ENCODE measurements at regions not wholly inside any gene's neighbourhood (a gene's known extent, or its start where the extent isn't known, plus 50 kb on each side); places are given as distances from the start of the nearest gene placed in this dataset.

- Mint-ChIP-seq H3K4me1 (ENCODE audit: unreplicated experiment) (no peaks in the 10 kb centered on the region), H3K9me3 (ENCODE audit: unreplicated experiment) (peaks cover 7% of the 10 kb centered on the region), H3K4me3 (ENCODE audit: unreplicated experiment) (no peak overlapping the region), H3K27ac (ENCODE audit: unreplicated experiment) (no peak overlapping the region), H3K27me3 (ENCODE audit: unreplicated experiment) (no peaks in the 10 kb centered on the region), H3K36me3 (ENCODE audit: unreplicated experiment) (no peaks in the 10 kb centered on the region)
- no peak for TF ChIP-seq CTCF (IDR thresholded peaks at IDR 0.05)
- DNase-seq (ENCODE audit: extremely low spot score, unreplicated experiment), result no peak
Observed at GRCh38 chr14:86279405-86279804, 749.5 kb downstream of the FLRT2 start.

DNA sequence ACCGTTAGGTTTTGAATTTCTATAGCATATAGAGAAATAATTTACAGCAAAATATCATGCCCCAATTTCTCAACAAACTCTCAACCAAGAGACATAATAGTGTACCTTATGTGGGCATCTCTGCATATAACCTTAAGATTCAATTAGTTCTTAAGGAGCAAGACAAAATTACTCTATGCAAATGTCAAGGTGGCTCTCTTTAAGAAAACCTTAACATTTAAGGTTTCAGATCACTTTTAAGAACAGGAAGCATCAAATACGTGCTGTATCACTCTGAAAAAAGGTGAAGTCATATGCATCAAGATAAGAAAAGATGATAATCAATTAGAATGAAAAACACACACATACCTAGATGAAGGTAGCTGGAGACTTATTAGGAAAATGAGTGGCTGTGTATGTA lies 728.0 kb downstream of the FLRT2 start:
- DNase-seq (ENCODE audit: extremely low spot score, unreplicated experiment), result no peak
- no peaks in the 10 kb centered on the region for H3K9me3 Mint-ChIP-seq (ENCODE audit: unreplicated experiment)
- H3K4me1 Mint-ChIP-seq (ENCODE audit: unreplicated experiment), result peaks cover 5% of the 10 kb centered on the region
- H3K27ac Mint-ChIP-seq (ENCODE audit: unreplicated experiment), result no peak overlapping the region
- TF ChIP-seq CTCF (IDR thresholded peaks at IDR 0.05), result no peak
- H3K36me3 Mint-ChIP-seq (ENCODE audit: unreplicated experiment), result no peaks in the 10 kb centered on the region
- H3K27me3 Mint-ChIP-seq (ENCODE audit: unreplicated experiment), result no peaks in the 10 kb centered on the region
- no peak overlapping the region for H3K4me3 Mint-ChIP-seq (ENCODE audit: unreplicated experiment)

GRCh38 chr14:86243158-86243557 lies 713.2 kb downstream of the FLRT2 start:
- no peaks in the 10 kb centered on the region for H3K27me3 Mint-ChIP-seq (ENCODE audit: unreplicated experiment)
- H3K27ac Mint-ChIP-seq (ENCODE audit: unreplicated experiment), result no peak overlapping the region
- no peak for TF ChIP-seq CTCF (IDR thresholded peaks at IDR 0.05)
- no peaks in the 10 kb centered on the region for H3K4me1 Mint-ChIP-seq (ENCODE audit: unreplicated experiment)
- DNase-seq (ENCODE audit: extremely low spot score, unreplicated experiment), result no peak
- H3K4me3 Mint-ChIP-seq (ENCODE audit: unreplicated experiment), result no peak overlapping the region
- no peaks in the 10 kb centered on the region for H3K36me3 Mint-ChIP-seq (ENCODE audit: unreplicated experiment)
- H3K9me3 Mint-ChIP-seq (ENCODE audit: unreplicated experiment), result no peaks in the 10 kb centered on the region

GRCh38 chr14:86237733-86238132 lies 707.8 kb downstream of the FLRT2 start:
- no peaks in the 10 kb centered on the region for H3K27me3 Mint-ChIP-seq (ENCODE audit: unreplicated experiment)
- no peak overlapping the region for H3K27ac Mint-ChIP-seq (ENCODE audit: unreplicated experiment)
- peaks cover 24% of the 10 kb centered on the region for H3K9me3 Mint-ChIP-seq (ENCODE audit: unreplicated experiment)
- DNase-seq (ENCODE audit: extremely low spot score, unreplicated experiment), result no peak
- no peak overlapping the region for H3K4me3 Mint-ChIP-seq (ENCODE audit: unreplicated experiment)
- H3K36me3 Mint-ChIP-seq (ENCODE audit: unreplicated experiment), result no peaks in the 10 kb centered on the region
- H3K4me1 Mint-ChIP-seq (ENCODE audit: unreplicated experiment), result no peaks in the 10 kb centered on the region
- TF ChIP-seq CTCF (IDR thresholded peaks at IDR 0.05), result no peak

- H3K27me3 Mint-ChIP-seq (ENCODE audit: unreplicated experiment), result no peaks in the 10 kb centered on the region
- peaks cover 8% of the 10 kb centered on the region for H3K9me3 Mint-ChIP-seq (ENCODE audit: unreplicated experiment)
- H3K27ac Mint-ChIP-seq (ENCODE audit: unreplicated experiment), result no peak overlapping the region
- no peaks in the 10 kb centered on the region for H3K36me3 Mint-ChIP-seq (ENCODE audit: unreplicated experiment)
- TF ChIP-seq CTCF (IDR thresholded peaks at IDR 0.05), result no peak
- peaks cover 3% of the 10 kb centered on the region for H3K4me1 Mint-ChIP-seq (ENCODE audit: unreplicated experiment)
- no peak overlapping the region for H3K4me3 Mint-ChIP-seq (ENCODE audit: unreplicated experiment)
- no peak for DNase-seq (ENCODE audit: extremely low spot score, unreplicated experiment)
Observed at GRCh38 chr14:86221755-86222154, 691.8 kb downstream of the FLRT2 start.

All from osteocyte (in vitro differentiated cells).